ENCODE measurements at regions not wholly inside any gene's neighbourhood (a gene's known extent, or its start where the extent isn't known, plus 50 kb on each side); places are given as distances from the start of the nearest gene placed in this dataset.

DNA sequence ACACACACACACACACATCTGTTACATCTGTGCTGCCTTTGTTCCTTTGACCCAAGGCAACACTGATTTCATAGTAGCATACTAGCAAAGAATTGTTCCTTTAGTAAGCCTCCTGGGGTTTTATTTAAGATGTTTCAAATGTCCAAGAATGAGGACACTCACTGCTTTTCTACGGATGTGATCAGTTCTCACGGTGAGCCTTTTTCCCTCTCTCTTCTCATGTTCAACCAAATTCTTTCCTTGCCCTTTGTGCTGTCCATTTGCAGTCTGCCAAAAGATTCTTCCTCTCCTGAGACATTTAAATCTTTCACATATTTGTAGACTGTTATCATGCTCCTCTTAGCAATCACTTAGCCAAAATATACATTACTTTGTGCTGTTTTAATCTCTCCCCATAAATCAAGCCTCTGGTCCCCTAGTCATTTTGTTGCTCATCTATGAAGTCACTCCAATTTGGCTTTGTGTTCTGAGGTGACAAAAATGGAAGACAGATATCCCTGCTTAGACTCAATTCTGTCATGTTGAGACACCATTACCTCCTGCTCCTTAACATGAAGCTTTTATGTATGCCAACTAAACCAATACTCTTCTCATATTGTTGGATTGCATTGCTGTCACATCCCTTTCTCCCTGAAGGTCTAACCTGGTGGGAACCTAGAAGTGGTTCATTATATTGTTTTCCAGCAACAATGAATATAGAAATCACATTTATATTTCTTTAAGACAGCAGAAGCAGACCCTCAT is 1605.3 kb upstream of the ACVR2A start:
- DNase-seq = no peak

GRCh38 chr2:146238254-146238966 is 1606.4 kb upstream of the ACVR2A start:
- no peak for DNase-seq

- no peak for DNase-seq
Measured at GRCh38 chr2:146235158-146235557, 1609.7 kb upstream of the ACVR2A start.

DNA sequence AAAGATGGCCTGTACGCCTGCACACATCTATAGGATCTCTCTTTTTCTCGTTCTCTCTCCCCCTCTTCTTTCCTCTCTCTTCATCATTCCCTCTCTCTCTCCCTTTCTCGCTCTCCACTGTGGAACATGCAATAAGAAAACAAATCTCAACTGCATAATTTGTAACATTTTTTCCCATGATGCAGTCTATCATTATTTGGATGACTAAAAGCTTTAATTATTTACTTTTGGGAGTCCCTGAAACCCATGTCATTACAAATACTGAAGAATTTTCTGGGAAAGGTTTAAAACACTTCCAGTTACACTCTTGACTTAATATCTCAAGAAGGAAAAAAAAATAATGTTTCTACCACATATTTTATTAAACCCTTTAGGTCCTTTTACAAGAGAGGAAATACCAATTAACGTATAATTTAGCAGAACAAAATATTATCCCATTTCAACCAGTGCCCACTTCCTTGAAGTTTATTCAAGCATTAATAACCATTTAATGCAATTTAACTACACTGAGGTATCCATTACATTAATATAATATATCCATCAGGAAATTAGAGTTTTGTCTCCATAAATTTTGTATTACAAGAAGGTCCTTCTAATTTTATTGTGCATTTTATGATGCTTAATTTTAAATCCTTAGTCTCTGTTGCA is 1615.2 kb upstream of the ACVR2A start:
- no peak for DNase-seq

- DNase-seq = no peak
Measured at GRCh38 chr2:146228466-146229058, 1616.3 kb upstream of the ACVR2A start.

DNA sequence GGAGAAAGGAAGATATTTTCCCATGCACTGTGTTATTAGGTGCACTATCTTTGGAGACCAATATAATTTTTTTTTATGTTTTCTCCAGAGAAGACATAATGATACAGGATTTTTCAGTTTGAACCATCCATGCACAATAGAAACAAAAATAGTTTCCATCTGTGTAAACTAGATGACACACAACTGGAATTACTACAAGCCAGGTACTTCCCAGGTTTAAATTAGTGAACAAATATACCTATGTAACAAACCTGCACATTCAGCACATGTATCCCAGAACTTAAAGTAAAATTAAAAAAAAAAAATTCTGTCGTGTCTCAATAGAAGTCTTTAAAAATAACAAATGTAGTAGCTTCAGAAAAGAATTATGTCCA is 1616.8 kb upstream of the ACVR2A start:
- no peak for DNase-seq

DNA sequence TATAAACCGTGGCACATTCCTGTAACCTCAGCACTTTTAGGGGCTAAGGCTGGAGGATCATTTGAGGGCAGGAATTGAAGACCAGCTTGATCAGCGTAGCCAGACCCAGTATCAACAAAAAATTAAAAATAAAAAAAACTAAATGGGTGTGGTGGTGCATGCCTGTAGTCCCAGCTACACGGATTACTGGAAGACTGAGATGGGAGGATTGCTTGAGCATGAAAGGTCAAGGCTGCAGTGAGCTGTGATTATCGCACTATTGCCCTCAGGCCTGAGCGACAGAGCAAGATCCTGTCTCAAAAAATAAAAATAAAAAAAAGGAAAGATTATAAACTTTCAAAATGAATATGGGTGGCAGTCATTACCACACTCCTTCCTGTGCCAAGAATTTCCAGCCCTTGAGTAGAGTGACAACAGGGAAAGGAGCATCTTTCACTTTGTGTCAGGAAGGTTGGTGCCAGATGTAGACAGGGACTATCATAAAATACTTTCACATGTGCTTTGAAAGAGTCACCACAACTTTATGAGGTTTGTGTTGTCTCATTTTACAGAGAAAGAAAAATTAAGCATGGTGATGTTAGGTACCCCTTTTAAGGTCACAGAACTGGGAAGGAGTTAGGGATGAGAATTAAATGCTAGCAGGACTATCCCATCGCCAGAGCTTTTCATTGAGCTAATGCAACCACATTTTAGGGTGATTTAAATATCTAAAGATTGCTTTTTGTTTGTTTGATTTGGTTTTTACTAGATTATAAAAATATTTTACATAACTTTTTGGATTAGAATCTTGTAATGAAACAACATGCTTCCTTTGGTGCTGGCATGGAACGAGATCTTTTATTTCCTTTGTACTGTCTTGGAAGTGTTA is 1617.4 kb upstream of the ACVR2A start:
- no peak for DNase-seq

GRCh38 chr2:146226077-146226476 is 1618.8 kb upstream of the ACVR2A start:
- DNase-seq = no peak

DNA sequence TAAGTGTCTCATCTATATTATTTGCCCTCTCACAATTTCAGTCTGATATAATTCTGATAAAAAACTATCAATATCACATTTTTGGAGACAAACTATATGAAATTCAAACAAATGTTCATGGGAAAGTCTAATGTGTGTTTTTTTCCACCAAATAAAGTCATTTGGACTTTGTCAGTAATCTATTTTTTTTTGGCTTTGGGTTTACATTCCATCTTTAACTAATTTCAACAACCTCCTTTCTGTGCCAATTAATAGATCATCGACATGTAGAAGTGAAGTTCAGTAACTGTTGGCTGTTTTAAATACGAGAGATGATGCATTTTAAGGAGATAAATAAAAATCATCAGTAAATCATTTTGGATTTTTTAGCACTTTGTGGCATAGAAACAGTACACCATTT is 1623.0 kb upstream of the ACVR2A start:
- DNase-seq = no peak

GRCh38 chr2:146220957-146221356 is 1623.9 kb upstream of the ACVR2A start:
- no peak for DNase-seq

DNA sequence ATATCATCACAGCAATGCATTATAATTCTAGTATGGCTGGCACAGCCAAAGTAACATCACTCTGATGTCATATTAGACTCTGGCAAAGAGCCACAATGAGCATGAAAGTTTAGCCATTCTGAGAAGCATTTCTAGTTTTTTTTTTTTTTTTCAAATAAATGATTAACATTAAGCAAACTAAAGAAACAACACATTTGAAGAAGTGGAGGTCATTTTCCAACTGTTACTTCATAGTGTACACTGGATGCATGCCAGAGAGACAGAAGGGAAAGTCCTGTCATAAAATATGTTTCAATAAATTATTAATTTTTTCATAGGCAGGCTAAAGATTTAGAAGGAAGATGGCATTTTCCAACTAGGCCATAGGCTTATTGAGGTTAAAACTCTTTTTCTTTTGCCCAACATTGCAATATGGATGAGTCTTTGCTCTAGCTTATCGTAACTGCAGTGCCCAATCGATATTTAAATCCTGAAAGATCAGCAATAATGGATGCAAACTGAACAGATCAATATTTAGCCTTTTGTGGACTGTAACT is 1630.4 kb upstream of the ACVR2A start:
- DNase-seq = no peak

GRCh38 chr2:146213674-146214073 is 1631.2 kb upstream of the ACVR2A start:
- no peak for DNase-seq

DNA sequence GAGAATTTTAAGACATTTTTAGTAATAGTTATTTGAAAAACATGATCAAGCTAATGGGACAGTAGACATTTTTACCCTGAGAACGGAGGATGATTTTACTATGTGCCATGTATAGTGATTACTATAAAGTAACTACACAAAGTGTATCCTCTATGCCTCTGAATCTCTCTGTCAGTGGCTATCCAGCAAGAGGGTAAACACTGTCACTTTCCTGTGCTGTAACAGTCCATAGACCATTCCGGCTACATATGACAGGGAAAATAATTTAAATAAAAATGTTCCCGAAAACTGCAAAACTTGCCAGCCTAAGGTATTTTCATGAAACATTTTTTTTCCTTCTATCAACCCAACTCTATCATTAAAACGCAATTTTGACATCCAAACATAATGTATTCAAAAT is 1632.2 kb upstream of the ACVR2A start:
- DNase-seq = no peak

DNA sequence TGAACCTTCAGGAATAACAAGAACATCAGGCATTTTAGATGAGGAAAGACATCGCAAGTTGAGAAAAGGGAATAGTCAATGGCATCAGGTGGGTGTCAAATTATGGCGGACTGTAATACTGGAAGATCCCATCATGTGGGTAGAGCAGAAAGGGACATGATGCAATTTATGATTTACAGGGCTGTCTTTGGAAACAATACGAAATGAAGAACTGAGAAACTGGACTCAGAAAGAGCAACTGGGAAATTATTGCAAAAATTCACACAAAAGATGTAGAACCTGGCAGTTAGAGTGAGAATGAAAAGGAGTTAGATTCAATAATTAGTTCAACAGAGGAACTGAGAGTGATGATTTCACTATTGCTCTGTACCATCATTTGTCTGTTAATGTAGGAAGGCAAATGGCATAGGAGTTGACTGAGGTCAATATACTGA is 1635.0 kb upstream of the ACVR2A start:
- no peak for DNase-seq

- no peak for DNase-seq
Measured at GRCh38 chr2:146207901-146208300, 1636.9 kb upstream of the ACVR2A start.

GRCh38 chr2:146207417-146207816 is 1637.4 kb upstream of the ACVR2A start:
- no peak for DNase-seq

GRCh38 chr2:146203064-146203624 is 1641.7 kb upstream of the ACVR2A start:
- no peak for DNase-seq

- DNase-seq = no peak
Measured at GRCh38 chr2:146193619-146194018, 1651.2 kb upstream of the ACVR2A start.

DNA sequence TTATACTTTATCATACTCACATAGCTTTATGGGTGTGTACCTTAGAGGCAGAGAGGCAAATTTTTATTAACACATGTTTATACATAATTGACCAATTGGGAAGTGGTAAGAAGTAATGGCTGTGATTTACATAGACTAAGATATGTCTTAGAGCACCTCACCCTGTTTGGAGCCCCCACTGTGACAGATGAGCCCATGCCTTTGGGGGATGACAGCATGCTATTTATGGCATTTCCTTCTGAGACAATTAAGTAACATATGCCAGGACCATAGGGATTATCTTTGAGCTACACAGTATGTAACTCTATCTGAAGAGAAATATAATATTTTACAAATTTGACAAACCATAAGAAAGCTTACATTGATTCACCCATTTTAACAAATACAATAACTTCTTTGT is 1655.3 kb upstream of the ACVR2A start:
- DNase-seq = no peak

DNA sequence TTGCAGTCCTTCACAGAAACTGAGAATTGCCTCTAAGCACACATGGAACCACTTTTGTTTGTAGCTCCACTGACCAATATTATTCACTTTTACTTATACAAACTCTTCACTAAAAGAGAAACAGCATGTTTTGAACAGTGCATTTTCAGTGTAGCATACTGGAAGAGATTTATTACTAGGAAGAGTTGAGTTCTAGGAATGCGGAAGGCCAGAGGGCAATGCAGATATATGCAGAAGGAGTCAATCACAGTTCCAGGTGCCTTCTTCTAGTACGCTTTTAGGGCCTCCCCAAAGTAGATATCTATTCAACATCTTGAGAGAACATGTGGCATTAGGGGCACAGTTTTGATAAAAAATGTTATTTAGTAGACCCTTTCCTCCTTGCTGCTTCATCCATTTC is 1654.0 kb upstream of the ZEB2 start:
- no peak for DNase-seq

DNA sequence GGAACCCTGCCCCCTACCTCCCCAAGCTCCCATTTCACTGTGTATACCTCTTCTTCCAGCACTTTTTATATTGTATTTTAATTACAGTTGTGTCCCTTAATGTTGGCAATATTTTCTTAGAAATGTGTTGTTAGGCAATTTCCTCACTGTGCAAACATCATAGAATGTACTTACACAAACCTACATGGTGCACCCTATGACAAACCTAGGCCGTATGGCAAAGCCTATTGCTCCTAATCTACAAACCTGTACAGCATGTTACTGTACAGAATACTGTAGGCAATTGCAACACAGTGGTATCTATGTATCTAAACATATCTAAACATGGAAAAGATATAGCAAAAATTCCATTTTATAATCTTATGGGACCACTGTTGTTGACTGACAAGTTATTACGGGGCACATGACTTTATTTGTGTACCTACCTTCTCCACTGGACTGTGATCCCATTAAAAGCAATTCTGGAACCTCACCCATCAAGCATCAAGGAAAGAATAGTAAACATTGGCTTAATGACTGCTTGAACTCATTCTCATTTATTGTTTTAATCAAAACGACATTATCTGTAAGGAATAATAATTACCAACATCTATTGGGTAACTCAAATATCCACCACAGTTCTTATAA is 1641.5 kb upstream of the ZEB2 start:
- no peak for DNase-seq
